Posterior cingulate gyrus (tissue), 11 donors: ENCODE measurements at regions not wholly inside any gene's neighbourhood (a gene's known extent, or its start where the extent isn't known, plus 50 kb on each side); places are given as distances from the start of the nearest gene placed in this dataset.

Experiments
- DNase-seq, 10 donors: peaks; one replicate each; pipeline versions ENCODE4 v3.0.0 to v3.0.0-alpha.2; 2020 to 2021; ENCODE audit warnings: mixed read lengths in 3 of 10
- intact Hi-C: fragments of 100-400 bp; cut with DNase I; formaldehyde crosslinking; loops from one replicate; pipeline ENCODE4 v1.15.1; 2023

GRCh38 chr2:16511041-16511440 lies 154.6 kb downstream of the CYRIA start:
- DNase-seq: no peak
- intact Hi-C loops: no loop called here

DNA sequence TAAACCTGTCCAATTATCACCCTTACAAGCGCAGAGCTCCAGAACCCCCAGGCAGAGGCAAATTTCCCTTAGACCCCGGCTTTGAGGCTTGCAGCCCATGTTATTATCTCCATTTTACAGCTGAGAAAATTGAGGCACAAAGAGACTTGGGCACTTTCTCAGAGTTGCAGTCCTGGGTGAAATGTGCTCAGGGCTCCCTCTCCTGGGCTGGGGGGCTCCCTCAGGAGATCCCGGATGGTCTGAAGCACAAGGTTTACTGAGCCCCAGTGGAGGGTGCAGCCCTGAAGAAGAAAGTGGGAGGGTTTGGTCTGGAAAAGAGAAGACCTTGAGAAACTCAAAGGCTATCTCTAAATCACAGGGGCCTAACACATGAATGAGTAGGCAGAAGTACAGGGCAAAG lies 156.6 kb downstream of the CYRIA start:
- intact Hi-C loops: loop anchor here (5.0 kb wide), 1 partner anchor 227 kb away; no protein-coding TSS in a partner anchor

DNA sequence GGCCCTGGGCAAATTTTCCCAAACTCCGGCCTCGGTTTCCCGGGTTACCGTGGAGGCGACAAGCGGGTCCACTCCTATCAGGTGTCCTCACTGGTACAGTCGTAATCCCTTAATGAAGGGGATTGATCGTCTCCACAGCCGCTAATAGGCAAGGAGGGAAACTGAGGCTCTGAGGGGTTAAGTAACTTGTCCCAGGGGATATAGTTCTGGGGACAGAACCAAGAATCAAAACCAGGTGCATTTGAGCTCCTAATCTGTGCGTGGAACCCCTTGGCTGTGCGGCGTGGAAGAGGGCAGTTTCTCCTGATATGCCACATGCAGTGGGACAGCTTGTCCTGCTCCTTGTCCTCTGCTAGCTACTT lies 157.2 kb downstream of the CYRIA start:
- DNase-seq: no peak
- intact Hi-C loops: loop anchor here (1.0 to 5.0 kb wide), 3 partner anchors 226 to 871 kb away; no protein-coding TSS in a partner anchor

More for the DNA sequence above, 156.6 kb downstream of the CYRIA start:
- no peak for DNase-seq

GRCh38 chr2:16507655-16508489 lies 157.8 kb downstream of the CYRIA start:
- DNase-seq: peak; percentile 26 to 95 (median 60)
- intact Hi-C loops: loop anchor here (1.0 to 5.0 kb wide), 3 partner anchors 226 to 871 kb away; no protein-coding TSS in a partner anchor

GRCh38 chr2:16506366-16506765 lies 159.3 kb downstream of the CYRIA start:
- intact Hi-C loops: loop anchor here (5.0 kb wide), 1 partner anchor 224 kb away; no protein-coding TSS in a partner anchor
- no peak for DNase-seq

DNA sequence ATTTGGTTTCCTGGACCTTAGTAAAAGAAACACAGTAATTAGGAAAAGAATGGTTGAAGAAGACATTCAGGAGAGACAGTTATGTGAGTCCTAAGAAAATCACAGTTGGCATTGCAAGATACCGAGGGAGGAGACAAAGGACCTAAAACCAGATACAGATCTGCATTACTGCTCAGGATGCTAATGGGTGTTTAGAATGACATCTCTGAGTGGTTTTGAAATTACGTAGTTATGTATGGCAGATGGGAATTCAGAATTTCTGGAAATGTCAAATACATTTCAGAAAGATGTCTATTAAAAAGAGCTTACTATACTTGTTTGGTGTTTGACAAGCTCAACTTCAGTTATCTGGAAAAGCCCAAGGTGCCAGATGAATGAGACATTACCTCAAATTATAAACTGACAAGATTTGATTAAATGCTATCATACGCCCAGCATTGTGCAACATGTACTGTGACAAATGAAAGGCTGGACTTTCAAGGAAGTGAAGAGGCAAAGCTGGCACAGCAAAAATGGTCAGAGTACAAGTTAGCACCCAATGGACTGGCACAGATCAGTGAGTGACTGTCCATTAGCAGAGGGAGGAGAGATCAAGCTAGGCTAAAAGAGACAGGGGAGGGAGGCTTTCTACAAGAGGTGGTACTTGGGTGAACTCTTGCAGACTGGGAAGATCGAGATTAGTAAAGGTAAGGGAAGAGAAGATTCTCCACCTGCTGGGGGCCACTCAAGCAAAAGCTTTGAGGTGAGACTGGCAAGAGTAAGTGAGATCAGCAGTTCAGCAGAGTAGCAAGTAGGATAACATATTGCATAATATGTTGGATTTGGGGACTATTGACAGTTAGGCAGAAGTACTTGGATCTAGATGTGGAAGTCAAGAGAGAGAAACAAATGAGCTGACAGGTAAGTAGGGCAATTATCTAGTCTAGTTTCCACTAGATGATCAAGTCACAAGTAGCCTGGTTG lies 168.9 kb downstream of the CYRIA start:
- no peak for DNase-seq
- intact Hi-C loops: no loop called here

GRCh38 chr2:16495509-16496208 lies 170.0 kb downstream of the CYRIA start:
- no peak for DNase-seq
- intact Hi-C loops: no loop called here

DNA sequence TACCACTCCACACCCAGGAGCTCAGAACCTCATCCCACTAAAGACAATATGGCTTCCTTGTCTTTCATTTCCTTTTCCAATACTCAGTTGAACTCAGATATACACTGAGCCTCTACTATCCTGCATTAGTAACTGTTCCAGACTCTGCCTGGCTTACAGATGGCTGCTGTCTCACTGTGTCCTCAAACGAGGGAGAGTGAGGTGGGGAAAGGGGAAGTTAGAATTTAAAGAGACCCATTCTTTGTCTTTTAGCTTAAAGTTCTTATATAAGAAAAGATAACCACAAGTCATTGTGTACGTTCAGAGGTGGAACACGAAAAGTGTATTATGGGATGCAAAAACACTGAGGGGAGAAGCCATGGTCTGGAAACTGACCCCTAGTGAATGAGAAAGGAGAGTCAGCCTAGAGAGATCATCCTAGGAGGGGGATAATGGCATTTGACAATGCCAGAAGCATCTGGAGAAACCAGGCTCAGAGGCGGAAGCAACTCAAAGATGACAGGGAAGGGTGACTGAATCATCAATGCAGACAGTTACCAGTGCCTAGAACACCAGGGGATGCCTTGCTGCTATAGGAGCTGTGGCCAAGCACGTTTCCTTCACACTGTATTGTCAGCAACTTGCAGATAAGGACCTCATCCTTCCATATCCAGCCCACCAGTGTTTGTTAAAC lies 170.7 kb downstream of the CYRIA start:
- intact Hi-C loops: no loop called here
- DNase-seq: no peak

DNA sequence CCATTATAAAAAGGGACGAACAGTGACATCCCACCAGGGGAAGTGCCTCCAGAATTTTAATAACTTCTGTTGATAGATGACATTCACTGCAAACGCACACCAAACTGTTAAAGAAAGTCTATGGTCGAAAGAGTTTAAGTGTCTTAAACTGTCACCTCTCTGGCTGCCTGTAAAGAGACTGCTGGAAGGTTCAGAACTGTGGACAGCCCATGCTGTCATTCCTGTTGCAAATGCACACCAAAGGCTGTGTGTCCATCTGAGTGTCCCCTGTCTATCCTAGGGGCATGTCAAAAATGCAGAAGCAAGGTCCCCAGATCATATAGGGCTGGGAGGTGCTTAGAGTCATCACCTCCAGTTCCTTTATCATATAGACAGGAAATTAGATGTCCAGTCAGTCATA lies 171.8 kb downstream of the CYRIA start:
- intact Hi-C loops: no loop called here
- DNase-seq: no peak

- DNase-seq: peak in 2 of 10 donors; percentile 20 to 77
- intact Hi-C loops: loop anchor here (5.0 kb wide), 2 partner anchors 550 to 850 kb away; no protein-coding TSS in a partner anchor
These were observed 177.9 kb downstream of the CYRIA start for GRCh38 chr2:16487686-16488085.

DNA sequence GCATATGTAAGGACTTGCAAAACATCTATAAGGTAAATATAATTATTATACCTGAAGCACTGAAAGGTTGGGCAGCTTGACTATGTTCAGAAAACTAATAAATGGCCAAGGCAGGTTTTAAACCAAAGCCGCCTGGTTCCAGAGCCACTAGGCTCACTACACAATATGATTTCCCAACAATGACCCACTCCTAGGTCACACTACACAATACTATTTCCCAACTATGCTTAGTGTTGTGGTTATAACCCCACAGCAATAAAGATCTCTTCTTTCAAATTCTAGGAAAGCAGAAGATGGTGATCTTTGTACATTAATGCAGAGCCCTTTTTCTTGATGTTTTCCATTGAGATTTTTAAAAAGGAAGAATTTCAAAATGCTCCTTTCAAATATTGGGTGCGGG lies 180.4 kb downstream of the CYRIA start:
- intact Hi-C loops: loop anchor here (5.0 kb wide), 2 partner anchors 548 to 848 kb away; no protein-coding TSS in a partner anchor
- no peak for DNase-seq

DNA sequence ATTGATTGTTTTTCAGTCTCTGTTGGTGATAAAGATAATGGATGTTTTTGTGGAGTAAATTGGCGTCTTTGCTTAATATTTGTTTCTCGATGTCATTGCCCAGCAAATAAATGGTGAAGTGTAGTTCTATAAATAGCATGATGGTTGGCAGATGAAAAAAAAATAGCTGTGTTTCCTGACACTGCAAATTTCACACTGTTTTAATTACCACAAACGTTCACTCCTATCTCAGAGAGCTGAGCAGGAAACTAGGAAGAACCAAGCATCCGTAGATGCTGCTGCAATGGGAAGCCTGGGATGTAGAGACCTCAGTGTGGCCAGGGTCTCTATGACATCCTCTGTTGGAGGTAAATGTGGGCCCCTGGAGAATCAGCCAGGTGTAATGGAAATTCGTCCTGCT lies 183.2 kb downstream of the CYRIA start:
- intact Hi-C loops: no loop called here
- no peak for DNase-seq

DNA sequence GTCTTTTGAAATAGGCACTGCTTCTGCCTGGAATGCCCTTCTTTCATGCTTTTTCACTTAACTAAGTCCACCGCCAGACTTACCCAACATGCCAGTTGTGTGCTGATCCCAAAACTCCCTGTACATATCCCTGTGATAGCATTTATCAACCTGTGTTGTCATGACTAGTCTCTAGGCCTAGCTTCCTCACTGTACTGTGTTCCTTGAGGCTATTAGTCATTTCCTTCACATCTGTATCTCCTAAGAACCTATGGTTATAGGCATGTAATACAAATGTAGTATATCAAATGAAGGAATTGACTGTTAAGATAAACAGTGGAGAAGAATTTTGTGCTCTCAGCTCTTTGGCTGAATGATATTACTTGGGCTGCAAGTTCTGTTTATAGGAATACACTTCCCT lies 184.3 kb downstream of the CYRIA start:
- no peak for DNase-seq
- intact Hi-C loops: no loop called here

DNA sequence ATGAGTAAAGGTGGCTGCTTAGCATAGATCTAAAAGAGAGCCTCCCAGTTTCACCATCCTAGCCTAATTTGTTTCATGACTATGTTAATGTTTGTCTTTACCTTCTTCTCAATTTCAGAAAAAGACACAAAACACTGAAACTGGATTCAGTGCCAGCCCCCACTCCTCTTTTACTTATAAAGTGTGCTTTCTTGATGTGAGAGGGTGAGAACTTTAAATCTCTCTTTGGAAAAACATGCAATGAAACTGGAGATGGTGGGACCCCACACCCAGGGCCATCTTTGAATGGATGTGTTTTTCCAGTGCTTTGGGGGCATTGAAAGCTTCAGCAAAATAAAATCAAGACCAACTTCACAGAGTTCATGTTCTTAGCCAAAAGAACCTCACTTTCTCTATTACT lies 185.9 kb downstream of the CYRIA start:
- no peak for DNase-seq
- intact Hi-C loops: no loop called here

DNA sequence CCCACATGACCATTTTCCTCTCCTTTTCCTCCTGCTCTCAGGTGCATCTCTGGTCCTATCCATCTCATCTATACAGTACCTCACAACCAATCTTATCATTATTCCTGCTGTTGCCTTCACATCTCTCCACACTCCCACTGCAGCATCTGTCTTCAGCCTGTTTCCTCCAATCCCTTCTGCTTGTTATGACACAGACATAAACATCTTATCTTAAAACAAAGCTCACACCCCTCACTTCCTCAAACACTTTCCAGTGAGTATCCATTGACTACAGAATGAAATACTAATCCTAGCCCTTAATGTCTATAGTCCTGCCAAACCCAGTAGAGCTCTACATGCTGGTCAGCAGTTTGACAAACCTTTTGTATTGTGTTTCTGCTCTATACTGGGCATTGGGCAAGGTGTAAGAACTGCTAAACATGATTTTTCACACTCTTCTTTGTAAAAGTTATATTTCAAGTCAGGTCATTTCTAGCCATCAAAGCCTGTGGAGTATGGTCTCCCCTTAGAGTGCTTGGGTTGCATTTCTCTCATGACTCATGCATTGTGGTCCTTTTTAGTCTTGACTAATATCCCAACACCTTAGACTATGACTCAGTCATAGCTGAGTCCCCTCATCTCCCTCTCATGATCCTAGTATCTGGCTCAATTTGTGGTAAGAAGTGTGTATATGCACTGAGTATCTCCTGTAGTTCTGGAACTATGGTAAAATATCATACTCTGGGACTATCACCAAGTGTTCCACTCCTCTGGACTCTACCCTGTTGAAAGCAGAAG lies 187.0 kb downstream of the CYRIA start:
- intact Hi-C loops: no loop called here
- DNase-seq: no peak

DNA sequence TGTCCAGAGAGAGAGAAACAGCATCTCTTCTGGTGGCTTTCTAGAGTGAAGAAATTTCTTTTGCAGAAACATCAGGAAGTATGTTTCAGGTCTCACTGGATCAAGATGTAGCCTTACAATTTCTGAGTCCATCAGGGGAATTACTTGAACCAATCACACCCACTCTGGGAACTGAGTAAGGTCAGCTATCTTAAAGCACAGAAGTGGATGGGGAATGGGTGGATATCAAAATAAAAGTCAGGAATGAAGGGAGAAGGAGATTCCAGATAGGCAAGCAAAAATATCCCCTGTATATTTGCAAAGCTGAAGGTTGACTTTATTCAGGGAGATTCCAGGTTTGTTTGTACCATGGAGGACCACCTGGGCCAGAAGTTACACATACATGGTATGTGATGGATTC lies 188.0 kb downstream of the CYRIA start:
- intact Hi-C loops: no loop called here
- no peak for DNase-seq

- intact Hi-C loops: no loop called here
- no peak for DNase-seq
These were observed 188.8 kb downstream of the CYRIA start for GRCh38 chr2:16476866-16477265.

DNA sequence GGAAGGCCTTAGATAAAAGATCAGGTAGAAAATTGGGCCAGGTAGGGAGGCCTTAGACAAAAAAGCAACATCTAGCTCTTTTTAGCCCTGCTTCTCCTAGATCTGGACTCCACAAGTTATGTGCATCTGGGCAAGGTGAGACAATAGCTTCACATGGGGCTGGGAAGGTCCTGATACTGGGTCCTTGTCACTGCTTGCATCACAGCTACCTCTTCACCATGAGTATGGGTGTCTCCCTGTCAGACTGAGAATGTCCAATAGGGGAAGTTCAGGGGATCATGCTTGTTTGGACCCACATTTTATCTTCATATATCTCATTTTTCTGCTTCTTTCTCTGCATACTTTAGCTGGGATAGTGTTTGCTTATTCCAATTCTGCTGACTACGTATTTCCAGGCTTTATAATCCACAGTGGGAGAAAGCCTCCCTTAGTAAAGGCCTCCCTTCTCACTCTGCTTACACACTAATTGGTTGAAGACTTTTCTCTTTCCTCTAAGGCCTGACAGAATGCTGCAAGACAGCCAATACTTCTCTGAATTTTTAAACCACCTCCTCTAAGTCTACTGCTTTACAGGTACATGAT lies 189.6 kb downstream of the CYRIA start:
- no peak for DNase-seq
- intact Hi-C loops: no loop called here

GRCh38 chr2:16475586-16475985 lies 190.0 kb downstream of the CYRIA start:
- DNase-seq: no peak
- intact Hi-C loops: no loop called here
